Hypothalamus (tissue), 51 donors: ENCODE measurements at regions not wholly inside any gene's neighbourhood (a gene's known extent, or its start where the extent isn't known, plus 50 kb on each side); places are given as distances from the start of the nearest gene placed in this dataset.

Experiments
- DNase-seq, 51 donors: peaks; one replicate each; lab custom pipeline; 2025; lab: John Stamatoyannopoulos, UW

GRCh38 chr3:10555263-10555662, 49.9 kb upstream of the ATP2B2 start:
- no peak for DNase-seq

DNA sequence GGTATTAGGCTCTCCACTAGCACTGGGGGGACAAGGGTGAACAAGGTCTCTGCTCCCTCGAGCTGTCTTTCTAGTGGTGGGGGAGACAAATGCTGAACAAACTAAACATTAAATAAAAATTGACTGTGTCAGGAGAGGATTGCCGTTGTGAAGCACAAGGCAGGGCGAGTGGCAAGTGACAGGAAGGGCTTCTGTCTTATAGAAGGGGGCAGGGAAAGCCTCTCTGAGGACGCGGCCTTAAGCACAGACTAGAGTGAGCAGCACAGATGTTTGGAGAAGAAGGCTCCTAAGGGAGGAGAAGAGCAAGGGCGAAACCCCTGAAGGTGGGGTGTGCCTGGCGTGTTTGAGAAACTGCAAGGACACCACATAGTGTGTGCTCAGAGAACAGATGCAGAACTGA, 50.9 kb upstream of the ATP2B2 start:
- no peak for DNase-seq

DNA sequence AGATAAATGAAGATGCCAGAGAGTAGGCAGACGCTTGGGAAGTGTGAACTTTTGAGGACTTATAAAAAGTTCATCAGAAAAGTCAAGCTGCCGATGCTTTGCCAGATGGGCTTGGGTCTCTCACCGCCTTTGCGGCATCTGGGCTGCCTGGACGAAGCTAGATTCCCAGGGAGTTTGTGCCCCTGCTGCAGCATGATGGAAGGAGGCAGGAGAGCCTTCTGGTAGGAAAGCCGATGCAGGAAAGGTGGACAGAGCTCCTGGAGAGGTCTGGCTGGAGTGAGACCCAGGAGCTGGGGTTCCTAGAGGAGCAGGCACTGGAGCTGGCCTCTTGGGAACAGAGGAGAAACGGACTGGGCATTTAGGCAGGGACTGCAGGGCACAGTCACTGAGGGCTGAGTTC, 51.9 kb upstream of the ATP2B2 start:
- DNase-seq = no peak

DNA sequence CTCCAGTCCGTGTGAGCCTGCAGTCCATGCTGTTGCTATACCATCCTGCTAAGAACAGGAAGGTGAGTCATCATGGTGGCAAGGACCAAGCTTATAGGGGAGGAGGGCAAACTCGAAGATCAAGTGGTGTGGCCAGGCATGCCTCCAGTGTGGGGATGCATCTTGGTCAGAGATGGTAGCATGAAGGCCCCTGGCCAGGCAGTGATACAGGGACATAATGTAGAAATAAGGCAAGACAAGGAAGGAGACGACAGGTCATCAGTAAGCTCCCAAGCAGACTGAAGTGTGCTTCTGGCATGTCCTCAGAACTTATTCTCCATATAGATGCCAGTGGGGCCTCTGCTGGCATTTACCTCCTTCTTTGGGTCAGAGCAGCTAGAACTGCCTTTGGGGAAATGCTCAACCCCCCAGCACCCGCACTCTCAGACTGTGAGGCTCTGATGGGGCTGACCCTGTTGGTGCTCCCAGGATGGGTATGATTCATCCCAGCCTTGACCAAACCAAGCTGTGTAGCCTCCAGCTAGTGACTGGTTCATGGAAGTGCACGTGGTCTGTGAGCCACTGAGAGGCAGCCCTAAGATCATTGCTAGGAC, 52.5 kb upstream of the ATP2B2 start:
- DNase-seq = no peak

DNA sequence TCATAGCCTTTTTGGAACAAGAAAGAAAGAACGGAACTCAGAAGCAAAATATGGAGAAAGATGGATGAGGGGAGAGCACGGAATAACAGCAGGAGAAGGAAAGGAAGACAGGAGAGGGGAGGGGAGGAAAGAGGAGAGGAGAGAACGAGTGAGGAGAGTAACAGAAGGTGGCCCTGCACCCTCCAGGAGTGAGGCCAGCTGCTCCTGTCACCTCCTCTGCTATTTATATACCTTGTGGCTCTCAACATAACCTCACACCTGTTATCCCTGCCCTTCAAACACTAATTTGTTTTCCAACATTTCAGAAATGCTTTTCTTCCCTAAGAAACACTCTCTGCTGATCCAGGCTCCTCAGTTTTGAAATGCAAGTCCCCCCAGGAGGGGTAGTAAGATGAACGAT, 53.4 kb upstream of the ATP2B2 start:
- DNase-seq = no peak

- no peak for DNase-seq
Measured at GRCh38 chr3:10560060-10560861, 54.9 kb upstream of the ATP2B2 start.

GRCh38 chr3:10561162-10561945, 56.0 kb upstream of the ATP2B2 start:
- no peak for DNase-seq

GRCh38 chr3:10561946-10562560, 56.7 kb upstream of the ATP2B2 start:
- no peak for DNase-seq

GRCh38 chr3:10563396-10563795, 58.0 kb upstream of the ATP2B2 start:
- DNase-seq = no peak

- DNase-seq = no peak
Measured at GRCh38 chr3:10565814-10566213, 60.4 kb upstream of the ATP2B2 start.

GRCh38 chr3:10566451-10566850, 61.1 kb upstream of the ATP2B2 start:
- no peak for DNase-seq

DNA sequence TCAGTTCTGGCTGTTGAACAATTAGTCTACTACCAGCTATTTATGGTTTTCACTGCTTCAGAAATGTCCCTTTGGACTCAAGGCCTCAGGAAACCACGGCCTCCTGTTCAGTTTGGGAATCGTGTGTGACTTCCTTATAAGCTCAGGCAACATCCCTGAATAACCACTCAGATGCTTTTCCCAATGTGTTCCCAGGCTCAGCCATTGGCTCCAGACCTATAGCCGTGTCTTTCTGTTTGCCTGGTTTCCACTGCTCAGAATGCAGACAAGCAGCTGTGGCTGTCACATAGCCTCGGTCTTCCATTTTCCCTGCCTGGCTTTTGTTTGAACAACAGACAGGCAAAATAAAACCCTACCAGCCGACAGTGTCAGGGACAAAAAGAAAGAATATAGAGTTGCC, 63.2 kb upstream of the ATP2B2 start:
- no peak for DNase-seq

GRCh38 chr3:10570196-10570946, 65.0 kb upstream of the ATP2B2 start:
- DNase-seq = peak in 31 of 51 donors; percentile 11 to 74 (median 44)

GRCh38 chr3:10574101-10574620, 68.8 kb upstream of the ATP2B2 start:
- no peak for DNase-seq

- DNase-seq = no peak
Measured at GRCh38 chr3:10575601-10576160, 70.3 kb upstream of the ATP2B2 start.

GRCh38 chr3:10577486-10577885, 72.1 kb upstream of the ATP2B2 start:
- DNase-seq = peak in 17 of 51 donors; percentile 13 to 65 (median 27)

GRCh38 chr3:10580426-10580825, 75.0 kb upstream of the ATP2B2 start:
- peak in 1 of 51 donors; percentile 26 for DNase-seq

GRCh38 chr3:10581251-10581650, 75.9 kb upstream of the ATP2B2 start:
- peak in 17 of 51 donors; percentile 5 to 54 (median 14) for DNase-seq

- DNase-seq = peak in 1 of 51 donors; percentile 10
Measured at GRCh38 chr3:10581716-10582115, 76.3 kb upstream of the ATP2B2 start.

GRCh38 chr3:10582733-10583132, 77.3 kb upstream of the ATP2B2 start:
- DNase-seq = no peak
